GM18867 (cell line): ENCODE measurements at regions not wholly inside any gene's neighbourhood (a gene's known extent, or its start where the extent isn't known, plus 50 kb on each side); places are given as distances from the start of the nearest gene placed in this dataset.
"Not testable (repeated sequence)": the region's sequence is repeated elsewhere in the genome, so short reads cannot be mapped to it uniquely, and the experiment has no call there.

Source experiments
- ATAC-seq: cut with Tn5 transposase; IDR thresholded peaks from one replicate; pipeline ENCODE4 v1.9.1; 2021; ENCODE audit warnings: mild to moderate bottlenecking, moderate library complexity; ENCODE audit not compliant: unreplicated experiment

GRCh38 chr7:51592842-51593599 lies 276.4 kb upstream of the COBL start:
- no peak for ATAC-seq

GRCh38 chr7:51591223-51591622 lies 274.6 kb upstream of the COBL start:
- ATAC-seq, result no peak

- no peak for ATAC-seq
These were observed 274.1 kb upstream of the COBL start for GRCh38 chr7:51590746-51591145.

GRCh38 chr7:51589111-51589510 lies 272.5 kb upstream of the COBL start:
- no peak for ATAC-seq

- no peak for ATAC-seq
These were observed 271.0 kb upstream of the COBL start for GRCh38 chr7:51587604-51588003.

GRCh38 chr7:51577390-51577789 lies 260.8 kb upstream of the COBL start:
- no peak for ATAC-seq

- no peak for ATAC-seq
These were observed 253.0 kb upstream of the COBL start for GRCh38 chr7:51569581-51569980.

- ATAC-seq, result no peak
These were observed 252.6 kb upstream of the COBL start for GRCh38 chr7:51569176-51569575.

- no peak for ATAC-seq
These were observed 234.5 kb upstream of the COBL start for GRCh38 chr7:51551070-51551469.

- no peak for ATAC-seq
These were observed 228.5 kb upstream of the COBL start for GRCh38 chr7:51545131-51545530.

- no peak for ATAC-seq
These were observed 227.4 kb upstream of the COBL start for GRCh38 chr7:51543801-51544553.

- not testable (repeated sequence) for ATAC-seq
These were observed 224.3 kb upstream of the COBL start for GRCh38 chr7:51540906-51541305.

GRCh38 chr7:51539840-51540239 lies 223.2 kb upstream of the COBL start:
- ATAC-seq, result no peak

- no peak for ATAC-seq
These were observed 211.6 kb upstream of the COBL start for GRCh38 chr7:51528172-51528571.

- ATAC-seq, result no peak
These were observed 205.2 kb upstream of the COBL start for GRCh38 chr7:51521694-51522312.

- no peak for ATAC-seq
These were observed 204.4 kb upstream of the COBL start for GRCh38 chr7:51521054-51521453.

GRCh38 chr7:51518646-51519045 lies 202.0 kb upstream of the COBL start:
- ATAC-seq, result no peak

GRCh38 chr7:51517187-51517586 lies 200.6 kb upstream of the COBL start:
- no peak for ATAC-seq

- no peak for ATAC-seq
These were observed 185.0 kb upstream of the COBL start for GRCh38 chr7:51501620-51502019.

GRCh38 chr7:51482976-51483375 lies 166.4 kb upstream of the COBL start:
- ATAC-seq, result no peak

GRCh38 chr7:51481421-51481820 lies 164.8 kb upstream of the COBL start:
- ATAC-seq, result no peak

GRCh38 chr7:51477819-51478218 lies 161.2 kb upstream of the COBL start:
- ATAC-seq, result no peak
